ENCODE measurements at regions not wholly inside any gene's neighbourhood (a gene's known extent, or its start where the extent isn't known, plus 50 kb on each side); places are given as distances from the start of the nearest gene placed in this dataset.

DNA sequence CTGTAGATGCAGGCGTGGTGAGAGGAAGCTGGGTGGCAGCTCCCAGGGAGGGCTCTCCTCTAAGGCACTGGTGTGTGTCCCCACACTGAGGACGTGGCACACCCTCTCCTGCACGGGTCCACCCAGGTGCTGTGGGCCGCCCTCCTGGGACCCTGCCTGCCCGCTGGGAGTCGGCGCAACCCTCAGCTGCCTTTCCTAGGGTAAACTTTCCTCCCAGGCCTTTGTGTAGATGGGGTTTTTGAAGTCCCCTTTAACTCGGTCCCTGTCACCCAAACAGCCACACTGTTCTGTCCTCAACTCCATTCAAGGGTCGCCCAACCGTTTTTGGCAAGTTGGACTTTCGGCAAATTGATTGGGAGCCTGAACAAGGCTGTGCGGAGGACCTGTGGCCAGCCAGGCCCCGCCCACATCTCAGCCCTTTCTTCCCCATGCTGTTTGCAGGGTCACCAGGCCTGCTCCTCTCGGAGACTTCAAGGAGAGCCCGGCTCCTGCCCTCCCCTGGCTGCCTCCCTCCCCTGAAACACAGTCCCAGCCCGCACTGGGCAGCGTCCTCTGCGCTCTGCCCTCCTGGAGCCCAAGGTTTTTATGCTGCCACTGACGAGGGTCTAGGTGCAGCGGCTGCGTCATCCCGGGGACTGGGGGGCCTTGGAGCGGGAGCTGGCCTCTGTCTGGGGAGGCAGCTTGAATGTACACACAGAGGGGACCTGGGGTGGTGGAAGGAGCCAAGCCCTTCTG lies 1126.2 kb downstream of the BRD1 start:
- Histone ChIP-seq H3K4me1 (ENCODE audit: control insufficient read depth in 1 of 2, low read depth in 2 of 2) (no peaks in the 10 kb centered on the region), H3K9me3 (no peaks in the 10 kb centered on the region), H3K36me3 (no peaks in the 10 kb centered on the region), H3K27me3 (replicated peaks; ENCODE audit: insufficient read depth) (no peaks in the 10 kb centered on the region), H3K27ac (no peak overlapping the region), H3K4me3 (no peak overlapping the region)
- ATAC-seq (ENCODE audit: insufficient number of reproducible peaks, low FRiP score, low read depth) (no peak), DNase-seq (ENCODE audit: low spot score) (no peak)
- TF ChIP-seq, protein P1, sequence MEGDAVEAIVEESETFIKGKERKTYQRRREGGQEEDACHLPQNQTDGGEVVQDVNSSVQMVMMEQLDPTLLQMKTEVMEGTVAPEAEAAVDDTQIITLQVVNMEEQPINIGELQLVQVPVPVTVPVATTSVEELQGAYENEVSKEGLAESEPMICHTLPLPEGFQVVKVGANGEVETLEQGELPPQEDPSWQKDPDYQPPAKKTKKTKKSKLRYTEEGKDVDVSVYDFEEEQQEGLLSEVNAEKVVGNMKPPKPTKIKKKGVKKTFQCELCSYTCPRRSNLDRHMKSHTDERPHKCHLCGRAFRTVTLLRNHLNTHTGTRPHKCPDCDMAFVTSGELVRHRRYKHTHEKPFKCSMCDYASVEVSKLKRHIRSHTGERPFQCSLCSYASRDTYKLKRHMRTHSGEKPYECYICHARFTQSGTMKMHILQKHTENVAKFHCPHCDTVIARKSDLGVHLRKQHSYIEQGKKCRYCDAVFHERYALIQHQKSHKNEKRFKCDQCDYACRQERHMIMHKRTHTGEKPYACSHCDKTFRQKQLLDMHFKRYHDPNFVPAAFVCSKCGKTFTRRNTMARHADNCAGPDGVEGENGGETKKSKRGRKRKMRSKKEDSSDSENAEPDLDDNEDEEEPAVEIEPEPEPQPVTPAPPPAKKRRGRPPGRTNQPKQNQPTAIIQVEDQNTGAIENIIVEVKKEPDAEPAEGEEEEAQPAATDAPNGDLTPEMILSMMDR (IDR thresholded peaks at IDR 0.05), result no peak

- Histone ChIP-seq H3K27ac (no peak overlapping the region), H3K9me3 (no peaks in the 10 kb centered on the region), H3K4me1 (ENCODE audit: control insufficient read depth in 1 of 2, low read depth in 2 of 2) (no peaks in the 10 kb centered on the region), H3K27me3 (replicated peaks; ENCODE audit: insufficient read depth) (no peaks in the 10 kb centered on the region), H3K36me3 (no peaks in the 10 kb centered on the region), H3K4me3 (no peak overlapping the region)
- no peak for DNase-seq (ENCODE audit: low spot score)
- TF ChIP-seq, protein P1 (IDR thresholded peaks at IDR 0.05), result no peak
- no peak for ATAC-seq (ENCODE audit: insufficient number of reproducible peaks, low FRiP score, low read depth)
Measured at GRCh38 chr22:48700566-48701295, 1126.9 kb downstream of the BRD1 start.

DNA sequence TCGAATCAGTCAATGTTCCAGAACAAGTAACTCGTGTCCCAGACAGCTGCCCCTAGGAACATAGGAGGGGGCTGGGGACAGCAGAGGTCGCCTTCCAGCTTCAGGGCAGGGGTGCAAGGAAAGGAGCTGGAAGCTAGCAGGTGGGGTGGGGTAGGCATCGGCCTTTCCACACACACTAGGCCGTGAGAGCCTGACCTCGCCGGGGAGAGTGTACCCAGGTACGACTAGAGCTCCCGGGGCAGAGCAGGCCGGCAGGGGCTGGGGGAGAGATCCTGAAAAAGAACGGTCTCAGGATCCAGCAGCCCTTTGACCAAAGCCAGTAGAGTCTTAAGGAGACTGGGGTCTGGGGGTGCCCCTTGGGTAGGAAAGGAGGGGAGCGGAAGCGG lies 1127.5 kb downstream of the BRD1 start:
- Histone ChIP-seq H3K27me3 (replicated peaks; ENCODE audit: insufficient read depth) (no peaks in the 10 kb centered on the region), H3K4me1 (ENCODE audit: control insufficient read depth in 1 of 2, low read depth in 2 of 2) (no peaks in the 10 kb centered on the region), H3K36me3 (no peaks in the 10 kb centered on the region), H3K9me3 (no peaks in the 10 kb centered on the region), H3K4me3 (no peak overlapping the region), H3K27ac (no peak overlapping the region)
- DNase-seq (ENCODE audit: low spot score) (no peak), ATAC-seq (ENCODE audit: insufficient number of reproducible peaks, low FRiP score, low read depth) (no peak)
- TF ChIP-seq, protein P1 (IDR thresholded peaks at IDR 0.05), result no peak

DNA sequence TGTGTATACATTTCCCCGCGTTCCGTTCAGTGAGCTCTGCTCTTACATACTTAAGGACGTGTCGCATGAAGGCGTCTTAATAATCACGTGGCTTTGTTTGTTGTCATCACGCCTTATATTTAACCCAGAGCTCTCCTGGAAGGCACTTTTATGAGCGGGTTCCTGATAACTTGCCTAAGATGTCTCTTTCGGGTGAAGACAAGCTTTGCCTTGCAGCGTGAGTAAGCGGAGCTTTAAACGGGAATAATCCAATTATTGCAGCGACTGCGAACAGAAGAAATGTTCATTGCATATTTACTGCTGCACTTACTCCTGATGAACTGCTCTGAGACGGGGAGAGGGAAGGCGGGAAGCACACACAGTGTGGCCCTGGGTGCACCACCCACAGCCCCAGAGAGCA lies 1128.2 kb downstream of the BRD1 start:
- H3K27me3 ChIP-seq (replicated peaks; ENCODE audit: insufficient read depth), result no peaks in the 10 kb centered on the region
- H3K27ac ChIP-seq, result no peak overlapping the region
- no peak overlapping the region for H3K4me3 ChIP-seq
- no peak for DNase-seq (ENCODE audit: low spot score)
- no peaks in the 10 kb centered on the region for H3K9me3 ChIP-seq
- H3K4me1 ChIP-seq (ENCODE audit: control insufficient read depth in 1 of 2, low read depth in 2 of 2), result no peaks in the 10 kb centered on the region
- ATAC-seq (ENCODE audit: insufficient number of reproducible peaks, low FRiP score, low read depth), result no peak
- TF ChIP-seq, protein P1 (IDR thresholded peaks at IDR 0.05), result no peak
- H3K36me3 ChIP-seq, result no peaks in the 10 kb centered on the region

- no peak overlapping the region for H3K27ac ChIP-seq
- DNase-seq (ENCODE audit: low spot score) (no peak), ATAC-seq (ENCODE audit: insufficient number of reproducible peaks, low FRiP score, low read depth) (no peak)
- TF ChIP-seq, protein P1 (IDR thresholded peaks at IDR 0.05), result no peak
- H3K27me3 ChIP-seq (replicated peaks; ENCODE audit: insufficient read depth), result no peaks in the 10 kb centered on the region
- no peaks in the 10 kb centered on the region for H3K4me1 ChIP-seq (ENCODE audit: control insufficient read depth in 1 of 2, low read depth in 2 of 2)
- H3K9me3 ChIP-seq, result no peaks in the 10 kb centered on the region
- no peak overlapping the region for H3K4me3 ChIP-seq
- H3K36me3 ChIP-seq, result no peaks in the 10 kb centered on the region
Measured at GRCh38 chr22:48698618-48699017, 1129.1 kb downstream of the BRD1 start.
